NCI-H1092 treated with DMSO at 0.1 percent for 48 hours (cell line): ENCODE measurements at regions not wholly inside any gene's neighbourhood (a gene's known extent, or its start where the extent isn't known, plus 50 kb on each side); places are given as distances from the start of the nearest gene placed in this dataset.
"Not testable (repeated sequence)": the region's sequence is repeated elsewhere in the genome, so short reads cannot be mapped to it uniquely, and the experiment has no call there.

Source experiments
- DNase-seq: peaks from one replicate; lab custom pipeline; 2025; lab: John Stamatoyannopoulos, UW

DNA sequence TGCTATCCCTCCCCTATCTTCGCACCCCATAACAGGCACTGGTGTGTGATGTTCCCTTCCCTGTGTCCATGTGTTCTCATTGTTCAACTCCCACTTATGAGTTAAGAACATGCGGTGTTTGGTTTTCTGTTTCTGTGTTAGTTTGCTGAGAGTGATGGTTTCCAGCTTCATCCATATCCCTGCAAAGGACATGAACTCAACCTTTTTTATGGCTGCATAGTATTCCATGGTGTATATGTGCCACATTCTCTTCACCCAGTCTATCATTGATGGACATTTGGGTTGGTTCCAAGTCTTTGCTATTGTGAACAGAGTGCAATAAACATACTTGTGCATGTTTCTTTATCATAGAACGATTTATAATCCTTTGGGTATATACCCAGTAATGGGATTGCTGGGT lies 84.7 kb upstream of the GATB start:
- not testable (repeated sequence) for DNase-seq

DNA sequence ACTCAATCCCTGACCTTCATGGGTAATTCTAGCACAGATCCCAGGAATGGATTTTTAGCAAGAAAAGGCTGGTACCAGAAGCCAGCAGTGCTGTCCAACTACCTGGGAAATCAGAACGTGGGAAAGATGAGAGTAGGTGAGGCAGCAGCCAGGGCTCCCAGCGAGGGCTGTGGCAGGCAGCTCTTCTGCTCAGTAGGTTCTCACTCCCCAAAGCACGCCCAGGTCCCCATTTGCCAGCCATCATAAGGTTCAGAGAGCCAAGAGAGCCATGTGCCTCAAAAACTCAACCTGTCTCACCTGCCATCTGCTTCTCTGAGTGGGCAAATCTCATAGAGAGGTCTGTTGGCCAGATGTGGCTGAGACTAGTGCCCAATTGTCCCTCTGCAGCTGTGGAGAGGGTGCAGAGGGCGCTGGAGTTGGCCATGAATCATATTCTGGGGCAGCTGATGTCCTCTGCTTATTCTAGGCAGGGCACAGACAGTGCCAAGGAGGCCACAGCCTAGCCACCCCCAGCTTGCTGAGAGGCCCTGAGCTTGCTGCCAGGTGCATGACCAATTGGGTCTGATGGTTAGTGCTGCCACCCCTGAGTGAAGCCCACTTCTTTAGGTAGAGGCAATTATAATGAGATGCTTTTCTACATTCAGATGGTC lies 81.7 kb upstream of the GATB start:
- no peak for DNase-seq

DNA sequence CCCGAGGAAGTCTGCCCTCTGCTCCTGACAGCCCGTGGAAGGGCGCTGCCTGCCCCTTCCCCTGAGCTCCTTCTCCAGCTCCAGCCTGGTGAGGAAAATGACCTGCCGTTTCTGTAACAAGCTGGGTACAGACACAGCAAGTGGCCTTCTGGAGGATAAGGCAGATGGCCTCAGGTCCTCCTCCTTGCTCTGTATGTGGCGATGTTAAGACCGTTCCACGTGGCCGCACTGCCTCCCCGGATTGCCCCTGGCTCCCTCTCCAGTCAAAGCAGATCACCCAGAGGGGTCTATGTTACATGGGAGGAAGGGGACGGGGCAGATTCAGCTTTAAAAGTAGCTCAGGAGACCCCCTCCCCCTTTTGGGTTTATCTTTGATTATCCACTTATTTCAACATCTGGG lies 80.3 kb upstream of the GATB start:
- DNase-seq: no peak

- DNase-seq: no peak
These were observed 74.7 kb upstream of the GATB start for GRCh38 chr4:151835467-151835866.

GRCh38 chr4:151833174-151833573 lies 72.4 kb upstream of the GATB start:
- DNase-seq: no peak

GRCh38 chr4:151831526-151831925 lies 70.7 kb upstream of the GATB start:
- DNase-seq: no peak

GRCh38 chr4:151830168-151830567 lies 69.4 kb upstream of the GATB start:
- no peak for DNase-seq

DNA sequence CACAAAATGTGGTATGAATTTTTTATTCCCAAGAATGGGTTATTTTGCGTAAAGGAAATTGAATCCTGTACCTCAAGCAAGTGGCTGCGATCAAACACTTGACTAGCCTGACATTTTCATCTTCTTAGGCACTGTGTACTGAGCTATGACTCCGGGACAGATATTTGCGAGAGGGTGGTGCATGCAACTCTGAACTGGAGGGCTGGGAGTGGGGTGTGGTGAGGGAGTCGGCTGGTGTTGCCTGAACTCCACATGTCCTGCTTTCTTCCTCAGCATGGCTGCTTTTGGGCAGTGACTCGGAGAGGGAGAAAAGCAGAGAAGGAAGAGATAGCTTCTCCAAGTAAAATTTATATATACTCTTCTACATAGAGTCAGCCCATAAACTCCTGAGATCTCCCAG lies 68.5 kb upstream of the GATB start:
- no peak for DNase-seq

GRCh38 chr4:151824656-151825055 lies 63.8 kb upstream of the GATB start:
- no peak for DNase-seq

DNA sequence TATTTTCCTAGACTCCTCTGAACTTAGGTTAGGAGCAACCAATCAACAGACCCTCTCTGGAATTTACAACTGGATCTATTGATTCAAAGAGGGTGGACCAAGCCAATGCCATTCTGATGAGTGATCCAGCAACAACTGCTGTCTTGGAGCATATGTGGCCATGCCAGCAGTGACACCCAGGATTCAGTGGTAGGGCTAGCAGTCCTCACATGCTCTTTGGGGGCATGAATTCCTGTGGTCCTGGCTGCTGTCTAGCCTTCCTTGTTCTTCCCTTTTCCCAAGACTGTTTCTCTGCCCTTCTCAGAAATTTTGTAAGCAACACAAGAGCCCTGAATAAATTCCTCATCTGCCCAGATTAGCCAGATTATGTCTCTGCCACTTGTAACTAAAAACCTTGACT lies 61.5 kb upstream of the GATB start:
- no peak for DNase-seq

DNA sequence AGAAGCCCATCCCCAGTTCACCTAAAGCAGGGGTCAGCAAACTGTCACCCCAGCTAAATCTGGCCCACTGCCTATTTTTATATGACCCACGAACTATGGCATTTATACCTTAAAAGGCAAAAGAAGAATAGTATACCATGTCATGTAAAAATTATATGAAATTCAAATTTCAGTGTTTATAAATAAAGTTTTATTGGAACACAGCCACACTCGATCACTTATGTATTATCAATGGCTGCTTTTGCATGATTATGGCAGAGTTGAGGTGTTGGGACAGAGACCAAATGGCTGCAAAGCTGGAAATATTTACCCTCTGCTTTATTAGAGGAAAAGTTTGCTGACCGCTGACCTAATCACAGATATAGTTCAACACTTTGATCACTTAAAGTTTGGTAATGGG lies 59.2 kb upstream of the GATB start:
- DNase-seq: no peak

- DNase-seq: no peak
These were observed 50.6 kb upstream of the GATB start for GRCh38 chr4:151811403-151811802.
